Stimulated activated CD4-positive, alpha-beta T cell treated with anti-CD3 and anti-CD28 coated beads, Interleukin-1b, Interleukin-23, amount 100 ng/mL, for 1 hour (primary cell): ENCODE measurements at regions not wholly inside any gene's neighbourhood (a gene's known extent, or its start where the extent isn't known, plus 50 kb on each side); places are given as distances from the start of the nearest gene placed in this dataset.

Experiments used
- DNase-seq, 2 donors: peaks; one replicate each; pipeline ENCODE4 v3.0.0-alpha.2; 2020; ENCODE audit warnings: low read depth in 2 of 2

DNA sequence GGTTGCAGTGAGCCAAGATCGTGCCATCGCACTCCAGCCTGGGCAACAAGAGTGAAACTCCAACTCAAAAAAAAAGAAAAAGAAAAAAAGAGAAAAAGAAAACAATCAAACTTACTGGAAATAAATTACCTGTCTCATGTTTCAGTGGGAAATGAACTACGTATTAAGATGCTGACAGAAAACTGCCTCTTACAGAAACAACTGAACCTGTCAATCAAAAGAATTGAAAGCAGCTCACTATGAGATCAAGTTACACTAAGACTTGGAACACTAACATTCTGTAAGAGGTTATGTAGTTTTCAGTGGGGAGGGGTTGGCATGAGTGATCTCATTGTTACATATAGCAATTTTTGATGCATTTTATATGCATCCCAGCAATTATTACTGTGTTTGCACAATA is 64.4 kb upstream of the SPATA31E1 start:
- DNase-seq: no peak

GRCh38 chr9:87824216-87824875 is 58.3 kb upstream of the SPATA31E1 start:
- DNase-seq: no peak

DNA sequence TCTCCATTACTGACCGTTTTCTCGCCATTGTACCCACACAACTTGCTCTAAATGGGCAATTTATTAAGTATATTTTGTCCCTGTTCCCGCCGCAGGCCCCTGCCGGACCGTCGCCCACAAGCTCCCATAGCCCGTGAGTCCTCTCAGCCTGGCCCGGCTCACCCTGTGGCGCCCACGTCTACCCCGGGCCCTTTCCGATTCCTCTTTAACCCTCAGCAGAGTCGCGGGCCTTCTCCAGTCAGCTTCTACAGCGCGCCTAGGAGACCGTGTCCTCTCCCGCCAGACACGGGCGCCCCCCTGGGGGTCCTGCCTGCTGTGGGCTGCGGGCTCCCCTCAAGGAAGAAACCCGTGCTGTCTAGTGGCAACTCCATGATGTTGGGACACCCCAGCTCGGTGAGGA is 57.8 kb upstream of the SPATA31E1 start:
- no peak for DNase-seq

- no peak for DNase-seq
Observed at GRCh38 chr9:87826331-87826730, 56.3 kb upstream of the SPATA31E1 start.

- no peak for DNase-seq
Observed at GRCh38 chr9:87827341-87827740, 55.3 kb upstream of the SPATA31E1 start.

DNA sequence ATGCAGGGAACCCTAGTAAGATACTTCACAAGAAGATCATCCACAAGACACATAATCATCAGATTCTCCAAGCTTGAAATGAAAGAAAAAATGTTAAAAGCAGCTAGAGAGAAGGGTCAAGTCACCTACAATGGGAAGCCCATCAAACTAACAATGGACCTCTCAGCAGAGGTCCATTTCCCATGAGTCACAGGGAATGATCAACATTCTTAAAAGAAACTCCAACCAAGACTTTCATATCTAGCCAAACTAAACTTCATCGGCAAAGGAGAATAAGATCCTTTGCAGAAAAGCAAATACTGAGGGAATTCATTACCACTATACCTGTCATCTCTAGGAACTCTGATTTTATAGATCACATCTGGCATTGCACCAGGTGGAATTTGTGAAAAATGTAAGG is 52.9 kb upstream of the SPATA31E1 start:
- no peak for DNase-seq

GRCh38 chr9:87830446-87830845 is 52.2 kb upstream of the SPATA31E1 start:
- DNase-seq: no peak

DNA sequence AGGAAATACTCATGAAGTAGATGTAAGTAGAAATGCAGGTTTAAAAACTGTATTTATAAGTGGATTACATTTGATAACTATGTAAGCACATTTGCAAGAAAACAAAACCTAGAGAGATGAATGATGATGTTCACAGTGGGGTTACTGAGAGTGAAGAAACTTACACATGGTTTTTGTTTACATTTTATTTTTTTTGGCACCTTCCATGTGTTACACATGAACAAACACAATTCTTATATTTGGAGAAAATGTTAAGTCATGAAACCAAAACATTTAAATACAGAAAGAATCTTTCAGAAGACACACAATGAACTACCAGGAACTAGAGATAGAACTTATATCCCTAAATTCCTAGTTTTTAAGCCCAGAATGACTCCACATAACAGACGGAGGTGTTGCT is 51.5 kb upstream of the SPATA31E1 start:
- DNase-seq: no peak
